ENCODE measurements at regions not wholly inside any gene's neighbourhood (a gene's known extent, or its start where the extent isn't known, plus 50 kb on each side); places are given as distances from the start of the nearest gene placed in this dataset.

GRCh38 chr2:43121580-43122314, 104.7 kb downstream of the ZFP36L2 start:
- TF ChIP-seq, protein P1, sequence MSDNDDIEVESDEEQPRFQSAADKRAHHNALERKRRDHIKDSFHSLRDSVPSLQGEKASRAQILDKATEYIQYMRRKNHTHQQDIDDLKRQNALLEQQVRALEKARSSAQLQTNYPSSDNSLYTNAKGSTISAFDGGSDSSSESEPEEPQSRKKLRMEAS (IDR thresholded peaks at IDR 0.05; ENCODE audit: low read depth, low read length) = no peak
- TF ChIP-seq POLR2A (IDR thresholded peaks at IDR 0.05; ENCODE audit: extremely low read depth, insufficient read length) (no peak), MYC (IDR thresholded peaks at IDR 0.05; ENCODE audit: low read depth, low read length) (no peak)
- TF ChIP-seq, protein P2, sequence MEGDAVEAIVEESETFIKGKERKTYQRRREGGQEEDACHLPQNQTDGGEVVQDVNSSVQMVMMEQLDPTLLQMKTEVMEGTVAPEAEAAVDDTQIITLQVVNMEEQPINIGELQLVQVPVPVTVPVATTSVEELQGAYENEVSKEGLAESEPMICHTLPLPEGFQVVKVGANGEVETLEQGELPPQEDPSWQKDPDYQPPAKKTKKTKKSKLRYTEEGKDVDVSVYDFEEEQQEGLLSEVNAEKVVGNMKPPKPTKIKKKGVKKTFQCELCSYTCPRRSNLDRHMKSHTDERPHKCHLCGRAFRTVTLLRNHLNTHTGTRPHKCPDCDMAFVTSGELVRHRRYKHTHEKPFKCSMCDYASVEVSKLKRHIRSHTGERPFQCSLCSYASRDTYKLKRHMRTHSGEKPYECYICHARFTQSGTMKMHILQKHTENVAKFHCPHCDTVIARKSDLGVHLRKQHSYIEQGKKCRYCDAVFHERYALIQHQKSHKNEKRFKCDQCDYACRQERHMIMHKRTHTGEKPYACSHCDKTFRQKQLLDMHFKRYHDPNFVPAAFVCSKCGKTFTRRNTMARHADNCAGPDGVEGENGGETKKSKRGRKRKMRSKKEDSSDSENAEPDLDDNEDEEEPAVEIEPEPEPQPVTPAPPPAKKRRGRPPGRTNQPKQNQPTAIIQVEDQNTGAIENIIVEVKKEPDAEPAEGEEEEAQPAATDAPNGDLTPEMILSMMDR (IDR thresholded peaks at IDR 0.05; ENCODE audit: low read depth, low read length) = no peak
